Liver (tissue), 8 donors: ENCODE measurements at regions not wholly inside any gene's neighbourhood (a gene's known extent, or its start where the extent isn't known, plus 50 kb on each side); places are given as distances from the start of the nearest gene placed in this dataset.
A peak's percentile ranks its signal among the peaks of the same experiment; 100 is the strongest.

ENCODE experiments used
- DNase-seq: peaks from one replicate; pipeline ENCODE4 v3.0.0-alpha.2; 2017; ENCODE audit warnings: low spot score
- H3K27ac ChIP-seq, 2 donors: one replicate each; pipeline ENCODE4 v1.7.0; 2013; ENCODE audit warnings: inconsistent platforms in 2 of 2, low read length in 2 of 2, control low read depth in 1 of 2, low read depth in 1 of 2, mild to moderate bottlenecking in 1 of 2
- H3K27me3 ChIP-seq, 4 donors: one replicate each; pipeline versions ENCODE4 v1.6.1 to v1.7.0; 2013; ENCODE audit warnings: low read length in 3 of 4, inconsistent platforms in 1 of 4, mild to moderate bottlenecking in 1 of 4, moderate library complexity in 1 of 4; ENCODE audit not compliant: control insufficient read depth in 4 of 4, insufficient read depth in 4 of 4
- H3K36me3 ChIP-seq, 4 donors: one replicate each; pipeline versions ENCODE4 v1.6.1 to v1.7.0; 2013; ENCODE audit warnings: low read length in 3 of 4, mild to moderate bottlenecking in 3 of 4, low read depth in 1 of 4, moderate library complexity in 1 of 4; ENCODE audit not compliant: control insufficient read depth in 4 of 4, insufficient read depth in 3 of 4
- H3K4me1 ChIP-seq, 4 donors: one replicate each; pipeline versions ENCODE4 v1.6.1 to v1.7.0; 2013; ENCODE audit warnings: low read length in 3 of 4, mild to moderate bottlenecking in 3 of 4, moderate library complexity in 1 of 4; ENCODE audit not compliant: control insufficient read depth in 4 of 4, insufficient read depth in 4 of 4
- H3K4me3 ChIP-seq, 3 donors: one replicate each; pipeline versions ENCODE4 v1.6.1 to v1.7.0; 2013; ENCODE audit warnings: low read length in 3 of 3, control low read depth in 1 of 3, low read depth in 1 of 3, mild to moderate bottlenecking in 1 of 3
- H3K9ac ChIP-seq, 2 donors: one replicate each; pipeline ENCODE4 v1.7.0; 2013; ENCODE audit warnings: low read length in 2 of 2, mild to moderate bottlenecking in 2 of 2, moderate library complexity in 2 of 2, control low read depth in 1 of 2, low read depth in 1 of 2
- H3K9me3 ChIP-seq, 4 donors: one replicate each; pipeline versions ENCODE4 v1.6.1 to v1.7.0; 2013; ENCODE audit warnings: low read length in 3 of 4; ENCODE audit not compliant: control insufficient read depth in 4 of 4
- EGR1 ChIP-seq, 2 donors: IDR thresholded peaks; 2 replicates each; pipeline ENCODE4 v1.6.1; 2016 to 2018; ENCODE audit warnings: antibody characterized with exemption in 2 of 2, low read depth in 2 of 2
- FOXA1 ChIP-seq: IDR thresholded peaks from 2 replicates; pipeline ENCODE4 v1.6.1; 2016; ENCODE audit warnings: antibody characterized with exemption
- FOXA2 ChIP-seq: IDR thresholded peaks from 2 replicates; pipeline ENCODE4 v1.6.1; 2016; ENCODE audit warnings: antibody characterized with exemption
- HNF4A ChIP-seq, 2 donors: conservative IDR thresholded peaks; 2 replicates each; pipeline ENCODE4 v1.6.1; 2016; ENCODE audit warnings: antibody characterized with exemption in 2 of 2, mild to moderate bottlenecking in 2 of 2
- HNF4G ChIP-seq: IDR thresholded peaks from 2 replicates; pipeline ENCODE4 v1.6.1; 2016; ENCODE audit warnings: antibody characterized with exemption
- JUND ChIP-seq, 2 donors: IDR thresholded peaks; 2 replicates each; pipeline ENCODE4 v1.6.1; 2016; ENCODE audit warnings: antibody characterized with exemption in 2 of 2
- NR2F2 ChIP-seq: IDR thresholded peaks from 2 replicates; pipeline ENCODE4 v1.6.1; 2016; ENCODE audit warnings: antibody characterized with exemption
- RAD21 ChIP-seq, 2 donors: IDR thresholded peaks; 2 replicates each; pipeline ENCODE4 v1.6.1; 2016; ENCODE audit warnings: antibody characterized with exemption in 2 of 2, mild to moderate bottlenecking in 2 of 2
- RXRA ChIP-seq, 2 donors: IDR thresholded peaks; 2 replicates each; pipeline ENCODE4 v1.6.1; 2017 to 2018; ENCODE audit warnings: antibody characterized with exemption in 2 of 2, mild to moderate bottlenecking in 1 of 2
- SP1 ChIP-seq: IDR thresholded peaks from 2 replicates; pipeline ENCODE4 v1.6.1; 2018; ENCODE audit warnings: antibody characterized with exemption, mild to moderate bottlenecking
- WGBS: extraction: QIAGEN DNeasy Blood & Tissue Kit; methylation state at CpG from one replicate; pipeline ENCODE4 v1.1.7; 2013; 5-methylcytosine and 5-hydroxymethylcytosine counted together
- TF ChIP-seq, protein P1 (sequence below): IDR thresholded peaks from 2 replicates; pipeline ENCODE4 v1.6.1; 2016; ENCODE audit warnings: antibody characterized with exemption, mild to moderate bottlenecking
- TF ChIP-seq, protein P2 (sequence below): IDR thresholded peaks from 2 replicates; pipeline ENCODE4 v1.6.1; 2016; ENCODE audit warnings: antibody characterized with exemption
- TF ChIP-seq, protein P3 (sequence below): IDR thresholded peaks from 2 replicates; pipeline ENCODE4 v1.6.1; 2016; ENCODE audit warnings: antibody characterized with exemption
- TF ChIP-seq, protein P4 (sequence below): fragments of 150-350 bp; IDR thresholded peaks from 2 replicates; pipeline ENCODE4 v1.5.1; 2017; ENCODE audit warnings: improper control_type of control experiment, low read depth, low read length; ENCODE audit not compliant: missing input control
- donor health status: healthy.
- donor health status: healthy.
- donor health status: healthy.
- donor health status: healthy.
- donor health status: healthy.

DNA sequence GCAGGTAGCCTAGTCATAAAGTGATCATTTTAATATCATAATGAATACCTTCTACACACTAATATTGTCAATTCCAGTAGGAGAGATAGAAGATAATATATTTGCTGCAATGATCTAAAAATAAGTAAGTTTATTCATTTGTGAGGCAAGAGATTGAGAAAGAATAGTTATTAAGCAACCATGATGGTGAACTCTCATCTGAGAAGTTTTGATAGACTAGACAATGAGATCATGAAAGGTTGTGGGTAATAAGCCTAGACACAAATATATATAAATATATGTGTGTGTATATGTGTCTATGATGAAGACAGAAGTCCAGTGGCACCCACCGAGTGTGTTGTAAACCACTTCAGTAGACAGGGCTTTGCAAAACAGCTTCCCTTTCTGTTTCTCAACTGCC is 181.0 kb upstream of the CHST9 start:
- no peak overlapping the region for H3K9ac ChIP-seq
- DNase-seq: no peak
- TF ChIP-seq, protein P1, sequence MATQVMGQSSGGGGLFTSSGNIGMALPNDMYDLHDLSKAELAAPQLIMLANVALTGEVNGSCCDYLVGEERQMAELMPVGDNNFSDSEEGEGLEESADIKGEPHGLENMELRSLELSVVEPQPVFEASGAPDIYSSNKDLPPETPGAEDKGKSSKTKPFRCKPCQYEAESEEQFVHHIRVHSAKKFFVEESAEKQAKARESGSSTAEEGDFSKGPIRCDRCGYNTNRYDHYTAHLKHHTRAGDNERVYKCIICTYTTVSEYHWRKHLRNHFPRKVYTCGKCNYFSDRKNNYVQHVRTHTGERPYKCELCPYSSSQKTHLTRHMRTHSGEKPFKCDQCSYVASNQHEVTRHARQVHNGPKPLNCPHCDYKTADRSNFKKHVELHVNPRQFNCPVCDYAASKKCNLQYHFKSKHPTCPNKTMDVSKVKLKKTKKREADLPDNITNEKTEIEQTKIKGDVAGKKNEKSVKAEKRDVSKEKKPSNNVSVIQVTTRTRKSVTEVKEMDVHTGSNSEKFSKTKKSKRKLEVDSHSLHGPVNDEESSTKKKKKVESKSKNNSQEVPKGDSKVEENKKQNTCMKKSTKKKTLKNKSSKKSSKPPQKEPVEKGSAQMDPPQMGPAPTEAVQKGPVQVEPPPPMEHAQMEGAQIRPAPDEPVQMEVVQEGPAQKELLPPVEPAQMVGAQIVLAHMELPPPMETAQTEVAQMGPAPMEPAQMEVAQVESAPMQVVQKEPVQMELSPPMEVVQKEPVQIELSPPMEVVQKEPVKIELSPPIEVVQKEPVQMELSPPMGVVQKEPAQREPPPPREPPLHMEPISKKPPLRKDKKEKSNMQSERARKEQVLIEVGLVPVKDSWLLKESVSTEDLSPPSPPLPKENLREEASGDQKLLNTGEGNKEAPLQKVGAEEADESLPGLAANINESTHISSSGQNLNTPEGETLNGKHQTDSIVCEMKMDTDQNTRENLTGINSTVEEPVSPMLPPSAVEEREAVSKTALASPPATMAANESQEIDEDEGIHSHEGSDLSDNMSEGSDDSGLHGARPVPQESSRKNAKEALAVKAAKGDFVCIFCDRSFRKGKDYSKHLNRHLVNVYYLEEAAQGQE: no peak
- TF ChIP-seq SP1 (no peak), JUND (IDR thresholded peaks at IDR 0.05) (no peak), FOXA2 (no peak), HNF4A (conservative IDR thresholded peaks at IDR 0.05) (no peak), EGR1 (IDR thresholded peaks at IDR 0.05; ENCODE audit: low read depth in 2 of 2) (no peak), FOXA1 (no peak), RXRA (IDR thresholded peaks at IDR 0.05) (no peak), NR2F2 (no peak), HNF4G (no peak)
- TF ChIP-seq, protein P2, sequence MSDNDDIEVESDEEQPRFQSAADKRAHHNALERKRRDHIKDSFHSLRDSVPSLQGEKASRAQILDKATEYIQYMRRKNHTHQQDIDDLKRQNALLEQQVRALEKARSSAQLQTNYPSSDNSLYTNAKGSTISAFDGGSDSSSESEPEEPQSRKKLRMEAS: no peak
- TF ChIP-seq, protein P3, sequence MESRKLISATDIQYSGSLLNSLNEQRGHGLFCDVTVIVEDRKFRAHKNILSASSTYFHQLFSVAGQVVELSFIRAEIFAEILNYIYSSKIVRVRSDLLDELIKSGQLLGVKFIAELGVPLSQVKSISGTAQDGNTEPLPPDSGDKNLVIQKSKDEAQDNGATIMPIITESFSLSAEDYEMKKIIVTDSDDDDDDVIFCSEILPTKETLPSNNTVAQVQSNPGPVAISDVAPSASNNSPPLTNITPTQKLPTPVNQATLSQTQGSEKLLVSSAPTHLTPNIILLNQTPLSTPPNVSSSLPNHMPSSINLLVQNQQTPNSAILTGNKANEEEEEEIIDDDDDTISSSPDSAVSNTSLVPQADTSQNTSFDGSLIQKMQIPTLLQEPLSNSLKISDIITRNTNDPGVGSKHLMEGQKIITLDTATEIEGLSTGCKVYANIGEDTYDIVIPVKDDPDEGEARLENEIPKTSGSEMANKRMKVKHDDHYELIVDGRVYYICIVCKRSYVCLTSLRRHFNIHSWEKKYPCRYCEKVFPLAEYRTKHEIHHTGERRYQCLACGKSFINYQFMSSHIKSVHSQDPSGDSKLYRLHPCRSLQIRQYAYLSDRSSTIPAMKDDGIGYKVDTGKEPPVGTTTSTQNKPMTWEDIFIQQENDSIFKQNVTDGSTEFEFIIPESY: no peak
- TF ChIP-seq, protein P4, sequence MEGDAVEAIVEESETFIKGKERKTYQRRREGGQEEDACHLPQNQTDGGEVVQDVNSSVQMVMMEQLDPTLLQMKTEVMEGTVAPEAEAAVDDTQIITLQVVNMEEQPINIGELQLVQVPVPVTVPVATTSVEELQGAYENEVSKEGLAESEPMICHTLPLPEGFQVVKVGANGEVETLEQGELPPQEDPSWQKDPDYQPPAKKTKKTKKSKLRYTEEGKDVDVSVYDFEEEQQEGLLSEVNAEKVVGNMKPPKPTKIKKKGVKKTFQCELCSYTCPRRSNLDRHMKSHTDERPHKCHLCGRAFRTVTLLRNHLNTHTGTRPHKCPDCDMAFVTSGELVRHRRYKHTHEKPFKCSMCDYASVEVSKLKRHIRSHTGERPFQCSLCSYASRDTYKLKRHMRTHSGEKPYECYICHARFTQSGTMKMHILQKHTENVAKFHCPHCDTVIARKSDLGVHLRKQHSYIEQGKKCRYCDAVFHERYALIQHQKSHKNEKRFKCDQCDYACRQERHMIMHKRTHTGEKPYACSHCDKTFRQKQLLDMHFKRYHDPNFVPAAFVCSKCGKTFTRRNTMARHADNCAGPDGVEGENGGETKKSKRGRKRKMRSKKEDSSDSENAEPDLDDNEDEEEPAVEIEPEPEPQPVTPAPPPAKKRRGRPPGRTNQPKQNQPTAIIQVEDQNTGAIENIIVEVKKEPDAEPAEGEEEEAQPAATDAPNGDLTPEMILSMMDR: no peak
- no peaks in the 10 kb centered on the region for H3K9me3 ChIP-seq
- no peak overlapping the region for H3K4me3 ChIP-seq
- no peaks in the 10 kb centered on the region for H3K4me1 ChIP-seq
- no peak overlapping the region for H3K27ac ChIP-seq
- peaks cover 0 to 4% (median 0%) of the 10 kb centered on the region in 4 donors for H3K27me3 ChIP-seq
- WGBS: 68% methylated on average over 1 of the region's 1 CpG
- no peaks in the 10 kb centered on the region for H3K36me3 ChIP-seq

DNA sequence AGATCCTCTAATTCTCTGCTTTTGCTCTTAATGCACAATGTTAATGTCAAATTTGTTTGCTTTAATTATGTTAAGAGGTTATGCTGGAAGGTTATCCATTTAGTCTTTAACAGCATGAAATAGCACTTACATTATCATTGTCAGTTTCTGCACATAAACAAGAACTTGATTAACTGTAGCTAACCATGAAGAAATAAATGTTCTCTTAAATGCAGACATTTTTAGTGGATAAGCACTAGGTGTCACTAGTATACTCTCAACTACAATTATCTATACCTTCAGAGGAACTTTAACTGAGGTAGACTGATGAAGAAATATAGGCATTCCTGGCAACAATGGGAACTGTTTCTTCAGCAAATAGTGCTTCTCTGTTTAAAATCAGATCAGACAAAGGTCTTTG is 178.8 kb upstream of the CHST9 start:
- peak; percentile 63 to 72 for TF ChIP-seq RAD21 (IDR thresholded peaks at IDR 0.05)
- no peak for TF ChIP-seq HNF4G
- Histone ChIP-seq H3K36me3 (no peaks in the 10 kb centered on the region), H3K27ac (no peak overlapping the region), H3K4me1 (no peaks in the 10 kb centered on the region), H3K4me3 (no peak overlapping the region), H3K27me3 (peaks cover 0 to 4% (median 0%) of the 10 kb centered on the region in 4 donors), H3K9me3 (no peaks in the 10 kb centered on the region), H3K9ac (no peak overlapping the region)
- no peak for DNase-seq
